HK-2 (cell line): ENCODE measurements at regions not wholly inside any gene's neighbourhood (a gene's known extent, or its start where the extent isn't known, plus 50 kb on each side); places are given as distances from the start of the nearest gene placed in this dataset.
"Not testable (repeated sequence)": the region's sequence is repeated elsewhere in the genome, so short reads cannot be mapped to it uniquely, and the experiment has no call there.

Source experiments
- DNase-seq: peaks from one replicate; pipeline ENCODE4 v3.0.0-alpha.2; 2018; ENCODE audit not compliant: unreplicated experiment

GRCh38 chr10:30531751-30532530 lies 97.6 kb downstream of the LYZL2 start:
- no peak for DNase-seq

- DNase-seq, result no peak
Observed at GRCh38 chr10:30529373-30529998, 95.5 kb downstream of the MAP3K8 start.

GRCh38 chr10:30528429-30528786 lies 94.4 kb downstream of the MAP3K8 start:
- no peak for DNase-seq

GRCh38 chr10:30527623-30528428 lies 93.8 kb downstream of the MAP3K8 start:
- no peak for DNase-seq

- not testable (repeated sequence) for DNase-seq
Observed at GRCh38 chr10:30522661-30523078, 88.7 kb downstream of the MAP3K8 start.

GRCh38 chr10:30518907-30519306 lies 84.9 kb downstream of the MAP3K8 start:
- DNase-seq, result no peak
